OCI-LY1 (cell line): ENCODE measurements at regions not wholly inside any gene's neighbourhood (a gene's known extent, or its start where the extent isn't known, plus 50 kb on each side); places are given as distances from the start of the nearest gene placed in this dataset.

Experiments
- H2AFZ ChIP-seq: fragments of 200-600 bp; sonication (generic), shearing (Covaris generic); 2 replicates; pipeline ENCODE4 v1.6.0; 2014; ENCODE audit warnings: antibody characterized with exemption, mild to moderate bottlenecking, low read length
- H3F3A ChIP-seq: fragments of 200-600 bp; sonication (generic), shearing (Covaris generic); 2 replicates; pipeline ENCODE4 v1.6.0; 2014; ENCODE audit warnings: mild to moderate bottlenecking, antibody characterized with exemption, low read length, moderate library complexity; ENCODE audit not compliant: insufficient read depth
- H3K27ac ChIP-seq: fragments of 200-600 bp; sonication (generic); 2 replicates; pipeline ENCODE4 v1.5.1; 2014; ENCODE audit warnings: low read length, mixed run types, mild to moderate bottlenecking, low read depth; ENCODE audit not compliant: poor library complexity, severe bottlenecking
- H3K27me3 ChIP-seq: fragments of 200-600 bp; sonication (generic); 2 replicates; pipeline ENCODE4 v1.6.0; 2014; ENCODE audit warnings: antibody characterized with exemption, mild to moderate bottlenecking, low read length, moderate library complexity; ENCODE audit not compliant: insufficient read depth
- H3K36me3 ChIP-seq: fragments of 200-600 bp; sonication (generic); 2 replicates; pipeline ENCODE4 v1.6.1; 2014; ENCODE audit warnings: mild to moderate bottlenecking, antibody characterized with exemption, low read length, moderate library complexity, mixed read lengths; ENCODE audit not compliant: insufficient read depth
- H3K4me1 ChIP-seq: fragments of 200-600 bp; sonication (generic); 2 replicates; pipeline ENCODE4 v1.5.1; 2014; ENCODE audit warnings: mild to moderate bottlenecking, low read length, moderate library complexity; ENCODE audit not compliant: insufficient read depth, severe bottlenecking
- H3K4me2 ChIP-seq: fragments of 200-600 bp; sonication (generic), shearing (Covaris generic); 2 replicates; pipeline ENCODE4 v1.6.1; 2014; ENCODE audit warnings: low read length
- H3K4me3 ChIP-seq: fragments of 200-600 bp; sonication (generic); 2 replicates; pipeline ENCODE4 v1.5.1; 2014; ENCODE audit warnings: low read length, low read depth, mild to moderate bottlenecking, mixed read lengths; ENCODE audit not compliant: poor library complexity, severe bottlenecking
- H3K79me2 ChIP-seq: fragments of 200-600 bp; shearing (Covaris generic); 2 replicates; pipeline ENCODE4 v1.6.1; 2016; ENCODE audit warnings: mixed run types, low read length, mixed read lengths; ENCODE audit not compliant: insufficient read depth
- H3K9ac ChIP-seq: fragments of 200-600 bp; sonication (generic), shearing (Covaris generic); 2 replicates; pipeline ENCODE4 v1.6.1; 2014; ENCODE audit warnings: mild to moderate bottlenecking, low read length, mixed read lengths
- H3K9me2 ChIP-seq: fragments of 200-600 bp; sonication (generic), shearing (Covaris generic); 2 replicates; pipeline ENCODE4 v1.6.1; 2014; ENCODE audit warnings: low read depth, mild to moderate bottlenecking, low read length, mixed read lengths
- H3K9me3 ChIP-seq: fragments of 200-600 bp; shearing (Covaris generic); 2 replicates; pipeline ENCODE4 v1.6.1; 2014; ENCODE audit warnings: low read length, mixed read lengths
- H4K20me1 ChIP-seq: fragments of 200-600 bp; sonication (generic), shearing (Covaris generic); 2 replicates; pipeline ENCODE4 v1.6.0; 2016; ENCODE audit warnings: mild to moderate bottlenecking, low read length; ENCODE audit not compliant: insufficient read depth
- EZH2 ChIP-seq: fragments of 200-600 bp; sonication (generic), shearing (Covaris generic); IDR thresholded peaks from 2 replicates; pipeline ENCODE4 v1.8.0; 2017; ENCODE audit warnings: borderline replicate concordance, mixed run types, mild to moderate bottlenecking, antibody characterized with exemption, low read length, moderate library complexity, mixed read lengths
- TF ChIP-seq, protein P1 (sequence below): fragments of 200-600 bp; sonication (generic), shearing (Covaris generic); IDR thresholded peaks from 2 replicates; pipeline ENCODE4 v1.5.1; 2017; ENCODE audit warnings: mild to moderate bottlenecking, antibody characterized with exemption, low read length, moderate library complexity, mixed read lengths

DNA sequence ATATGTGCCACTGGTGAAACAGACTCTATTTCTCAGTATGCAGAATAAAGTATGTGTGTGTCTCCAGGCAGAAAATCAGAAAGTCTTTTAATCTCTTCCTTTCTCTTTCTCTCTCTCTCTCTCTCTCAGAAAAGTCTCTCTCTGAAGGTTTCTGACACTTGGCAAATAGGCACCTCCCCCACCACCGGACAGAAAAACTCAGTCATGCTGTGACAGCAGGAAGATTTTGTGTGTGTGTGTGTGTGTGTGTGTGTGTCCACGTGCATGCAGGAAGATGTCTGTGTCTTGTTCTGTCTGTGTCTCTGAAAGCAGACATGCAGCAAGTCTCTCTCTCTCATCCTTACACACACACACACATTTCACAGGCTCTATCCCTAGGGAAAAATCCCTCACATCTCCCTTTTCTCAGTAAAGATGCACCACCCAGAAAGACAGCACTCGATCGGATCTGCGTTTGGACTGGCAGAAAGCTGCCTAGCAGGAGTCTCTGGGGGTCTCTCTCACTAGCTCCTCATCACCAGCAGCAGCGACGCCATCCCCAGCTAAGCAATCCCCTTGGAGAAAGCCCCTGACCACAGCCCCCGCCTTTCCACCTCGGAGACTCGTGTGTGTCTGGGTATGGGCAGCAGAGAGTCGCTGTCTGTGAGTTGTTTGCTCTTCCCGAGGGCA, 98.3 kb downstream of the EDN3 start:
- Histone ChIP-seq H3K36me3 (no peaks in the 10 kb centered on the region), H3K4me1 (no peaks in the 10 kb centered on the region), H3K9me2 (no peaks in the 10 kb centered on the region), H2AFZ (no peak overlapping the region), H3K4me3 (no peak overlapping the region), H3K9ac (no peak overlapping the region), H3F3A (no peaks in the 10 kb centered on the region), H4K20me1 (no peaks in the 10 kb centered on the region), H3K79me2 (no peaks in the 10 kb centered on the region), H3K27ac (no peak overlapping the region), H3K4me2 (no peak overlapping the region), H3K27me3 (0 out of 2 replicates have a peak, but pooled peaks cover 4% of the 10 kb centered on the region), H3K9me3 (no peaks in the 10 kb centered on the region)
- no peak for TF ChIP-seq EZH2
- TF ChIP-seq, protein P1, sequence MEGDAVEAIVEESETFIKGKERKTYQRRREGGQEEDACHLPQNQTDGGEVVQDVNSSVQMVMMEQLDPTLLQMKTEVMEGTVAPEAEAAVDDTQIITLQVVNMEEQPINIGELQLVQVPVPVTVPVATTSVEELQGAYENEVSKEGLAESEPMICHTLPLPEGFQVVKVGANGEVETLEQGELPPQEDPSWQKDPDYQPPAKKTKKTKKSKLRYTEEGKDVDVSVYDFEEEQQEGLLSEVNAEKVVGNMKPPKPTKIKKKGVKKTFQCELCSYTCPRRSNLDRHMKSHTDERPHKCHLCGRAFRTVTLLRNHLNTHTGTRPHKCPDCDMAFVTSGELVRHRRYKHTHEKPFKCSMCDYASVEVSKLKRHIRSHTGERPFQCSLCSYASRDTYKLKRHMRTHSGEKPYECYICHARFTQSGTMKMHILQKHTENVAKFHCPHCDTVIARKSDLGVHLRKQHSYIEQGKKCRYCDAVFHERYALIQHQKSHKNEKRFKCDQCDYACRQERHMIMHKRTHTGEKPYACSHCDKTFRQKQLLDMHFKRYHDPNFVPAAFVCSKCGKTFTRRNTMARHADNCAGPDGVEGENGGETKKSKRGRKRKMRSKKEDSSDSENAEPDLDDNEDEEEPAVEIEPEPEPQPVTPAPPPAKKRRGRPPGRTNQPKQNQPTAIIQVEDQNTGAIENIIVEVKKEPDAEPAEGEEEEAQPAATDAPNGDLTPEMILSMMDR: no peak

DNA sequence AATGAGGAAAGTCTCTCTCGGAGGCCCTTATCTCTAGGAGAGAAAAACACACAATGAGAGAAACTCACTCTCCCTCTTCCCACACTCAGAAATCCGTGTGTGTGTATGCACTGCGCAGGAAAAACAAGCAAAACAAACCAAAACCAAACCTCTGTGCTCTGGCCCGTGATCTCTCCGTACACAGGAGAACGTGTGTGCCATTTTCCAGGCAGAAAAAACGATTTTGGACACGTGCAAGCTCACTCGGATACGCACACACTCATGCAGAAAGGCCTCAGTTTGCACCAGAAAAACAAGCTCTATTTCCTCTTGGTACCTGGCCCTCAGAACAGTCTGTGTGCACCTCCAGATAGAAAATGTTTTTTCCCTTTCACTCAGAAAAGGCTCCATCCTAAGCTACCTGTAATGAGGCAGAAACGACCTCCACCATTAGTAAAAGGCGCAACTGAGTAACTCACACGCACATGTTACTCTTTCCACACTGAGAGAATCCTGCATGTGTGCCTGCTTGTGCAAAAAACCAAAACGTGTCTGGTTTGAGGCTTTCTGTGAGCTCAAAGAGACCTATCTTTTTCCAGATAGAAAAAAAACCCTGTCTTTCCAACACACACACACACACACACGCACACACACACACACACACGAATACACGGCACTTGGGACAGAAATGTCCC, 99.2 kb downstream of the EDN3 start:
- Histone ChIP-seq H4K20me1 (no peaks in the 10 kb centered on the region), H3K36me3 (no peaks in the 10 kb centered on the region), H3K9me2 (no peaks in the 10 kb centered on the region), H3K4me2 (no peak overlapping the region), H3K27me3 (peaks cover 4% of the 10 kb centered on the region; the same call in 1 of the 2 replicates), H3K27ac (no peak overlapping the region), H3K4me3 (no peak overlapping the region), H3F3A (no peaks in the 10 kb centered on the region), H3K79me2 (no peaks in the 10 kb centered on the region), H3K9ac (no peak overlapping the region), H3K4me1 (no peaks in the 10 kb centered on the region), H3K9me3 (no peaks in the 10 kb centered on the region), H2AFZ (no peak overlapping the region)
- TF ChIP-seq EZH2: no peak
- TF ChIP-seq, protein P1: no peak

DNA sequence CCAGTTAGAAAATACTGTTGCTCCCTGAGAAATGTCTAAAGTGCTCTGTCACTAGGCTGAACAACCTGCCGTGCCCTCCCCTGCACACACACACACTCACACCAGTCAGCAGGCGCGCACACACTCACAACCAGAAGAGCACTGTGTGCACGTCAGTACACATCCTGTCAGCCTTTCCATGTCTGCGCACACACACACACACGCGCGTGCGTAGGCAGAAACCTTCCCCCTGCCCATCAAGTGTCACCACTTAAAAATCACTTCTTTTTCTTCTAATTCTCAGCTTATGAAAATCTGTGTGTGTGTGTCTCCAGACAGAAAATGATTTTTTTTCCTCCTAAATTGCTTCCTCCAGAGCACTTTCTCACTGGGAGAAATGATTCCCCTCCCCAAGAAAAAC, 100.3 kb downstream of the EDN3 start:
- no peaks in the 10 kb centered on the region for H3K4me1 ChIP-seq
- H3K9ac ChIP-seq: no peak overlapping the region
- H4K20me1 ChIP-seq: no peaks in the 10 kb centered on the region
- H3K27ac ChIP-seq: no peak overlapping the region
- H3K9me2 ChIP-seq: no peaks in the 10 kb centered on the region
- no peaks in the 10 kb centered on the region for H3F3A ChIP-seq
- no peaks in the 10 kb centered on the region; the same call in 1 of the 2 replicates for H3K27me3 ChIP-seq
- no peak overlapping the region for H3K4me3 ChIP-seq
- H3K4me2 ChIP-seq: no peak overlapping the region
- no peak overlapping the region for H2AFZ ChIP-seq
- H3K9me3 ChIP-seq: no peaks in the 10 kb centered on the region
- TF ChIP-seq, protein P1: no peak
- TF ChIP-seq EZH2: no peak
- no peaks in the 10 kb centered on the region for H3K36me3 ChIP-seq
- H3K79me2 ChIP-seq: no peaks in the 10 kb centered on the region
